Tibial nerve (tissue), 4 donors: ENCODE measurements at regions not wholly inside any gene's neighbourhood (a gene's known extent, or its start where the extent isn't known, plus 50 kb on each side); places are given as distances from the start of the nearest gene placed in this dataset.

Experiments used
- EP300 ChIP-seq, 2 donors: sonication (generic); formaldehyde crosslinking; IDR thresholded peaks; one replicate each; pipeline ENCODE4 v1.6.1; 2017; ENCODE audit warnings: antibody characterized with exemption in 2 of 2, mild to moderate bottlenecking in 1 of 2
- POLR2A ChIP-seq, 2 donors: fragments of 450-650 bp; IDR thresholded peaks; one replicate each; pipeline ENCODE4 v1.6.1; 2017; ENCODE audit warnings: antibody characterized with exemption in 2 of 2, mild to moderate bottlenecking in 2 of 2, moderate library complexity in 2 of 2
- TF ChIP-seq, protein P1 (sequence below), 5 experiments: fragments of 200-600 bp in 3 of 5; fragments of 450-650 bp in 2 of 5; sonication (generic) in 3 of 5; IDR thresholded peaks; one replicate each; pipeline ENCODE4 v1.5.1; 2016 to 2019; ENCODE audit warnings: antibody characterized with exemption in 5 of 5, mild to moderate bottlenecking in 3 of 5, moderate library complexity in 2 of 5

DNA sequence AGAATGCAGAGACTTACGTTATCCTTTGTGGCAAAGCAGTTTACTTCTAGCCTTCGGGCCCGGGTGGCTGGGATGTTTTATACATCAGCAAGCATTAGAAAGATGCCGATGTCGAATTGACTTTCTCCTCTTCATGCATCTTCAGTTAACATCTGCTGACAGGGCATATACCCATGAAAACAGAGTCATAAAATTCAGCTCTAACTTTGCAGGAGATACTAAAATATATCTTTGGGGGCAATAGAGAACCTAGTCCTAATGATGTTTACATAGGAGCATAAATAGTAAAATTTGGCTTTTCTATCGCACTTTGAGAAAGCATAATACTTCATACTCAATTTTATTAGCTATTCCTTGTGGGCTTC, 247.9 kb downstream of the PRELID2 start:
- TF ChIP-seq, protein P1, sequence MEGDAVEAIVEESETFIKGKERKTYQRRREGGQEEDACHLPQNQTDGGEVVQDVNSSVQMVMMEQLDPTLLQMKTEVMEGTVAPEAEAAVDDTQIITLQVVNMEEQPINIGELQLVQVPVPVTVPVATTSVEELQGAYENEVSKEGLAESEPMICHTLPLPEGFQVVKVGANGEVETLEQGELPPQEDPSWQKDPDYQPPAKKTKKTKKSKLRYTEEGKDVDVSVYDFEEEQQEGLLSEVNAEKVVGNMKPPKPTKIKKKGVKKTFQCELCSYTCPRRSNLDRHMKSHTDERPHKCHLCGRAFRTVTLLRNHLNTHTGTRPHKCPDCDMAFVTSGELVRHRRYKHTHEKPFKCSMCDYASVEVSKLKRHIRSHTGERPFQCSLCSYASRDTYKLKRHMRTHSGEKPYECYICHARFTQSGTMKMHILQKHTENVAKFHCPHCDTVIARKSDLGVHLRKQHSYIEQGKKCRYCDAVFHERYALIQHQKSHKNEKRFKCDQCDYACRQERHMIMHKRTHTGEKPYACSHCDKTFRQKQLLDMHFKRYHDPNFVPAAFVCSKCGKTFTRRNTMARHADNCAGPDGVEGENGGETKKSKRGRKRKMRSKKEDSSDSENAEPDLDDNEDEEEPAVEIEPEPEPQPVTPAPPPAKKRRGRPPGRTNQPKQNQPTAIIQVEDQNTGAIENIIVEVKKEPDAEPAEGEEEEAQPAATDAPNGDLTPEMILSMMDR (IDR thresholded peaks at IDR 0.05): no peak
- TF ChIP-seq POLR2A (IDR thresholded peaks at IDR 0.05): no peak
- TF ChIP-seq EP300 (IDR thresholded peaks at IDR 0.05): no peak
